GM12875 (cell line): ENCODE measurements at regions not wholly inside any gene's neighbourhood (a gene's known extent, or its start where the extent isn't known, plus 50 kb on each side); places are given as distances from the start of the nearest gene placed in this dataset.

Experiments
- H3K4me3 ChIP-seq: one replicate; pipeline ENCODE4 v1.5.1; 2011; ENCODE audit warnings: low read depth, low read length, control low read depth
- TF ChIP-seq, protein P1 (sequence below): IDR thresholded peaks from 2 replicates; pipeline ENCODE4 v1.5.1; 2011; ENCODE audit warnings: low read depth, mild to moderate bottlenecking, control low read depth, inconsistent platforms, low read length, moderate library complexity, borderline replicate concordance; ENCODE audit not compliant: insufficient read depth

DNA sequence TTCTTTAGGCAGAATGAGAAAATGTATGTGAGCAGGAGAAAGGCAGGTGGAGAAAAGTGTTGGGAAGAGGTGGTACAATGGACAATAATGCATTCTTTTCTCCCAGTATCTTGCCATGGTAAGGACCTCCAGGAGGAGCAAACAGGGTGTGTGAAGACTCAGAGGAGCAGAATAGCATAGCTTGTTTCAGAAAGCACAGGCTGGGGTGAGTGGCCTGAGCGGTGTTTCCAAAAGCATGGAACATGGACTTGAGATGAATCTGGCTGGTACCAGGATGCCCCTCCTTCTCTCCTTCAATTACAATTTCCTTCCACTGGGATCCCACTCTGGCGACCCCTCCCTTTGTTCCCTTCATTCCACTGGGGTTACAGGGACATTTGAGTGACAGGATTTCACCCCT, 123.4 kb upstream of the TNR start:
- no peak overlapping the region for H3K4me3 ChIP-seq
- TF ChIP-seq, protein P1, sequence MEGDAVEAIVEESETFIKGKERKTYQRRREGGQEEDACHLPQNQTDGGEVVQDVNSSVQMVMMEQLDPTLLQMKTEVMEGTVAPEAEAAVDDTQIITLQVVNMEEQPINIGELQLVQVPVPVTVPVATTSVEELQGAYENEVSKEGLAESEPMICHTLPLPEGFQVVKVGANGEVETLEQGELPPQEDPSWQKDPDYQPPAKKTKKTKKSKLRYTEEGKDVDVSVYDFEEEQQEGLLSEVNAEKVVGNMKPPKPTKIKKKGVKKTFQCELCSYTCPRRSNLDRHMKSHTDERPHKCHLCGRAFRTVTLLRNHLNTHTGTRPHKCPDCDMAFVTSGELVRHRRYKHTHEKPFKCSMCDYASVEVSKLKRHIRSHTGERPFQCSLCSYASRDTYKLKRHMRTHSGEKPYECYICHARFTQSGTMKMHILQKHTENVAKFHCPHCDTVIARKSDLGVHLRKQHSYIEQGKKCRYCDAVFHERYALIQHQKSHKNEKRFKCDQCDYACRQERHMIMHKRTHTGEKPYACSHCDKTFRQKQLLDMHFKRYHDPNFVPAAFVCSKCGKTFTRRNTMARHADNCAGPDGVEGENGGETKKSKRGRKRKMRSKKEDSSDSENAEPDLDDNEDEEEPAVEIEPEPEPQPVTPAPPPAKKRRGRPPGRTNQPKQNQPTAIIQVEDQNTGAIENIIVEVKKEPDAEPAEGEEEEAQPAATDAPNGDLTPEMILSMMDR: no peak

DNA sequence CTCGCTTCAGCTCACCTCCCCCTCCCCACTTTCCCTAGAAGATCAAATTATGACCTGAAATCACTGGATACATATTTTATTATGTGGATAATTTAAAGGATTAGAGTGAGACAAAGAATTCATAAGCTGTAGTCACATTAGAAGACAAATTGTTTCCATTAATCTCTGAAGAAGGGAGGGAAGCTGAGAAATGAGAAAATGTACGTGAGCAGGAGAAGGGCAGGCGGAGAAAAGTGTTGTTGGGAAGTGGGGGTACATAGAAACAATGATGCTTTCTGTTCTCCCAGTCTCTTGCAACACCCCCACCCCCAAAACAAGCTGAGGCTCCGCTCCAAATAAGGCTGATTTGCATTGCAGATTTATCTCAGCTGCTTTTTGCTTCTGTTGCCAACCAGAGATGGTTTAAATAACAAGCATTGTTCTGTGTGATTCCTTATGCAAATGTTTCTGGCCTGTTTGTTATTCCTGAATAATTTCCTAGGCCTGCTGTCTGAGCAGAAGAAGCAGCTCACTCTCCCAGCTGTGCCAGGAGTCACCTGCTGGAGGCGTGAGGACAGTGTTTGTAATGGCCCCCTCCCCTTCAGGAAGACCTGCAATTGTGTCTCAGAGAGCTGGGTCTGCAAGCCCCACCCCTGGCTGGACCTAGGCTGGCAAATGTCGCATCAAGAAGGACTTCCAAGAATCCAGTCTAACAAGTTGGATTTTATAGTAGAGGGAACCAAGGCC, 121.8 kb upstream of the TNR start:
- TF ChIP-seq, protein P1: no peak
- H3K4me3 ChIP-seq: no peak overlapping the region

DNA sequence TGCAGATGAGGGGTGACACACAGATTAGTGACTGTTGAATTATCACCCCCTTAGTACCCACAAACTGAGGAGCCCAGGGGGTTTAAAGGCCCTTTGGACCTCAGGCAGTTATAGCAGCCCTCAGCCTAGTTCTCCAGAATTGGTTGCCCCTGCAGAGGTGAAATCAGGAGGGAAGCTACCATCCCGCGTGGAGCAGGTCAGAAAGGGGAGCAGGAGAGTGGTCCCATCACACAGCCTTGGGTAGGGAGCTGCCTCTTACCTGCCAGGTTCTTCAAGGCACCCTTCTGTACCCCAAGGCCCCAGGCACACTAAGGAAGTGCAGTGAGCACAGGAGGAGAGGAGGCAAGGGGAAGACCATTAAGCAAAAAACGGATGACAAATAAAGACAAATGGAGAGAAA, 121.2 kb upstream of the TNR start:
- TF ChIP-seq, protein P1: no peak
- no peak overlapping the region for H3K4me3 ChIP-seq

DNA sequence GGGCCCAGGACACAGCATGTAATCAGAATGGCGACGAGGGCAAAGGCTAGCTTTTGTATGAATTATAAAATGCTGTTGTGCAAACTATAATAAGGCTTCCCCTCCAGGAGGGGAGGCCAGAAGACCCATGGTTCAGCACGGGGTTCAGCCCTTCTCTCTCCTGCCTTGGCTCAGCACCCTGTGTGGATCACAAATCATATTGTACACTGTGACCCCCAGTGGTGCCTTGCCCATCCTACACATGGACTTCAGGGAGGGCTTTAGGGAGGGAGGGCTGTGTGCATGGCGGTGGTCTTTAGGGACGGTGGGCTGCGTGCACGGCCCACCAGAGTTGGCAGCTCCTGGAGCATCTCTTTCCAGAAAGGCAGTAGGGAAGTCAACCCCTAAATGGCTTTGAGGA, 120.8 kb upstream of the TNR start:
- no peak overlapping the region for H3K4me3 ChIP-seq
- TF ChIP-seq, protein P1: no peak

DNA sequence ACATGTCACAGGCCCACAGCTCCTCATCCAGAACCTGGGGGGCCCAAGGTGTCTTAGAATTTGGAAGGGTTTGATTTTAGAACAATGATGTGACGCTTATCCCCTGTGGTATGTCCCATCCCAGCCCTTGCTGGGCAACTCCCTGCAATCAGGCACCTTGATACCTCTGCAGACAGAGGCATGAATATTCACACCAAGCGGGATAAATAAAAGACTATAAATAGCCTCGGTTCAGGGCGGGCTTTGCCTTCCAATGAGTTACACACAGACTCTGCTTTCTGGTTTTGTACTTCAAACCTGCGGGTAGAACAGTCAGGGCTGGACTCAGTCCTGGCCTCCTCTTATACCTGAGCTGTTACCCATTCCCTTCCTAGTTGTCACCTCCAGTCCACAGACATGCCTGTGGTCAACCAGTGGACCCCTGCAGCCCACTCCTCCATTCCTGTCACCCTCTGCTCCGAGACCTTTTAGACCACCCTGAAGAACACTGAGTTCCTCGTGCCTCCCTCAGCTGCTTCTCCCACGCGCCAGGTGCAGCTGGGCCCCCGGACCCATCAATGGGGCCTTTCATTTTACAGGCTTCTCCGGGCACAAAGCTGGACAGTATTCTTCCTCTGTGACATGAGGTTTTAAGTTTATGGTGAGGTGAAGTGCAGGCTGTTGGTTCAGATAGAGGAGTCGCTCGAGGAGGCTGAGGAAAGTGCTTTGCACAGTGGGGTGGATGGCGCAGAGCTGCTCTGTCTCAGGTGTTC, 120.1 kb upstream of the TNR start:
- TF ChIP-seq, protein P1: no peak
- H3K4me3 ChIP-seq: no peak overlapping the region

DNA sequence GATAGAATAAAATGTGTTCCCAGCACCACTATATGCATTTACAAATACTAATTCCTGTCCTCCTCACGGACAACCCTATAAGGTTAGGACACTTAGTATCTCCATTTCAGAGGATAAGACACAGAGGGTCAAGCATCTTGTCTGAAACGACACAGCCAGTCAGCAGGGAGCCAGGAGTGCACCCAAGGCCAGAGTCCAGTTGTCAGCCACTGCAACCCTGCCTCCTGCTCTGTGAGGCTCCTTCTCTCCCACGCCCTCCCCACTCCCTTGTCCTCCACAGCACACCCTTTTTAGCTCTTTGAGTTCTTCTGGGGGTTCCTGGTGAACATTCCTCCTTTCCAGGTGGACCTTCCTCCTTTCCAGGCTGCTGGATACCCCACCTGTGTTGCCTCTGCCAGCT, 119.0 kb upstream of the TNR start:
- TF ChIP-seq, protein P1: no peak

More for the DNA sequence above, 119.0 kb upstream of the TNR start:
- H3K4me3 ChIP-seq: no peak overlapping the region
